Activated naive CD8-positive, alpha-beta T cell treated with anti-CD3 and anti-CD28 coated beads for 36 hours (primary cell): ENCODE measurements at regions not wholly inside any gene's neighbourhood (a gene's known extent, or its start where the extent isn't known, plus 50 kb on each side); places are given as distances from the start of the nearest gene placed in this dataset.

Experiments used
- DNase-seq: peaks from one replicate; pipeline ENCODE4 v3.0.0; 2021
- H3K27ac Mint-ChIP-seq: one replicate; pipeline ENCODE4 v1.8.0; 2022; ENCODE audit warnings: mild to moderate bottlenecking, moderate library complexity, mixed read lengths
- H3K27me3 Mint-ChIP-seq: one replicate; pipeline ENCODE4 v1.8.0; 2022; ENCODE audit warnings: mild to moderate bottlenecking, mixed read lengths
- H3K36me3 Mint-ChIP-seq: one replicate; pipeline ENCODE4 v1.8.0; 2021; ENCODE audit warnings: mild to moderate bottlenecking, mixed read lengths
- H3K4me1 Mint-ChIP-seq: one replicate; pipeline ENCODE4 v1.8.0; 2021; ENCODE audit warnings: mixed read lengths
- H3K4me3 Mint-ChIP-seq: one replicate; pipeline ENCODE4 v1.8.0; 2022; ENCODE audit warnings: mild to moderate bottlenecking, moderate library complexity, mixed read lengths
- H3K9me3 Mint-ChIP-seq: one replicate; pipeline ENCODE4 v1.8.0; 2022; ENCODE audit warnings: mixed read lengths

DNA sequence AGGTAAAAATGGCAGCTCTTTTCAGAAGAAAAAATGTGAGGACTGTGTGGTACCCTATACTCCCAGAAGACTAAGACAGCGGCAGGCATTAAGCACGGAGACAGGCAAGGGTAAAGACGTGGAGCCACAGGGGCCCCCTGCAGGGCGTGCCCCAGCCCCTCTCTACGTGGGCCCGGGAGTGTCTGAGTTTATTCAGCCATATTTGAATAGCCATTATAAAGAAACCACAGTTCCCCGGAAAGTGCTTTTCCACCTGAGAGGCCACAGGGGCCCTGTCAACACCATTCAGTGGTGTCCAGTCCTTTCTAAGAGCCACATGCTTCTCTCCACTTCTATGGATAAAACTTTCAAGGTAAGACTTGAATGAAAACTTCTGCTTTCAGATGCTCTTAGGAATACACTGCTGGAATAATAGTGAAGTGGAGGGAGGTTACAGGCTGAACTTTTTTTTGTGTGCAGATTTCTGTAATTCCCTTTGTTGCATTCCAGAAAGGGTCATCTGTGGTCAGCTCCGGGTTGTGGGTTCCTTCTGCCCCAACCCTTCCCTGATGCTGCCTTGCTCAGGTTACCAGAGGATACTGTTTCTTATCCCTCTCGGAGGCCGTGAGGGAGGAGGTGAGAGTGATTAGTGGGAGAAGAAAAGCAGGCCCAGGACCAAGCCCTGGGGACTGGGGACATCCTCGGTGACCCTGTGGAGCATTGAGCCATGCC is 58.4 kb downstream of the SLC25A47 start:
- no peaks in the 10 kb centered on the region for H3K9me3 Mint-ChIP-seq
- H3K27me3 Mint-ChIP-seq = no peaks in the 10 kb centered on the region
- no peak overlapping the region for H3K27ac Mint-ChIP-seq
- DNase-seq = no peak
- no peak overlapping the region for H3K4me3 Mint-ChIP-seq
- no peaks in the 10 kb centered on the region for H3K36me3 Mint-ChIP-seq
- peaks cover 14% of the 10 kb centered on the region for H3K4me1 Mint-ChIP-seq

DNA sequence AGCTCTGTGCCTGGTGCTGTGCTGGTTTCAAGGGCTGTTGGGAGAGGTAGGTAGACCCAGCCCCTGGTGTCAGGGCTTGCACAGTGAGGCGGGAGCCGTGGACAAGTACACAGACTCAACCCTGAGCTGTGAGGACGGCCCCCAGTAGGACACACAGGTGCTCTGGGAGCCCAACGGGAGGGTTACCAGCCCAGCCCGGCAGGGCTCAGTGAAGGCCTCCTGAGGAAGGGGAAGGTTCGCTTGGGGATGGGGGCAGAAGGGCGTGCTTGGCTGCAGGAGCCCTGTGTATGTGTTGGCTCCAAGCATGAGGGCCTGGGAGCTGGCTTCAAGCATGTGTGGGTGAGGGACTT is 58.9 kb downstream of the SLC25A47 start:
- Mint-ChIP-seq H3K4me3 (no peak overlapping the region), H3K27ac (no peak overlapping the region), H3K9me3 (no peaks in the 10 kb centered on the region), H3K27me3 (no peaks in the 10 kb centered on the region), H3K36me3 (no peaks in the 10 kb centered on the region), H3K4me1 (peaks cover 10% of the 10 kb centered on the region)
- DNase-seq = no peak

DNA sequence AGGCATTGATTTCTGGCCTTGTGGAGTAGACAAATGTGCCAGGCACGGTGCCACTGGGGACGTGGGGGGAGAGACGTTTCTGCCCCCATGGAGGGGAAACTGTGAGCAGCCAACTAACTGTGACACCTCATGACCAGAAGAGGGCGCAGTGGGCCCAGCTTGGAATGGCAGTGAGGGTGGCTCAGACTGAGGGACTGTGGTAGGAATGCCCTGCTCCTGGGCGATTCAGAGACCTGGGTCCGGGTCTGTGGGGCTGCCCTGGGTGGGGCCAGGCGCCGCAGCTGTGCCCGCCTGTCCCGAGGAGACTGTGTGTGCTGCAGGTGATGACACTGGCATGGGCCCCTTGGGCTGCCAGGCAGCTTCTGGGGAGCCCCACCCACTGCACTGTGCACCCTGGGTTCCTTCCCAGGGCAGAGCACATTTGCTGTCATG is 60.6 kb downstream of the SLC25A47 start:
- Mint-ChIP-seq H3K27me3 (no peaks in the 10 kb centered on the region), H3K36me3 (no peaks in the 10 kb centered on the region), H3K4me1 (peaks cover 7% of the 10 kb centered on the region), H3K4me3 (no peak overlapping the region), H3K9me3 (no peaks in the 10 kb centered on the region), H3K27ac (no peak overlapping the region)
- peak; percentile 64 for DNase-seq

DNA sequence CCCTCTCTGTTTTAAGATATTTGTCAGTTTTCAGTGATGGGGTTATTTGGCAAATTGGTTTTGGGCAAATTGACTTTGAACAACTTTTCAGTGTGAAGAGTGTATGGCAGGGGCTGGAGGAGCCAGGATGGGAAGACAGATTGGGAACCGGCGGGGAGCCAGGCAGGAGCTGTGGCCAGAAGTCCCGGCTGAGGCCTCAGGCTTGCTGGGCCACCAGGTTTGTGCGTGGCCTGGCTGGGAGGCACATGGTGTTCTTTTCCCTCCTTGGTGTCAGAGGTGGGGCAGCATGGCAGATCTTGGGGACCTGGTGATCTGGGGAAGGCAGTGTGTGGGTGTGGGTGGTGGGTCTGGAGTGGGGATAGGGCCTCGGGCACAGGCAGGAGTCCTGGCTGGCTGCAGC is 61.1 kb downstream of the SLC25A47 start:
- peaks cover 7% of the 10 kb centered on the region for H3K4me1 Mint-ChIP-seq
- no peaks in the 10 kb centered on the region for H3K9me3 Mint-ChIP-seq
- H3K36me3 Mint-ChIP-seq = no peaks in the 10 kb centered on the region
- H3K4me3 Mint-ChIP-seq = peak overlapping the region; percentile 26
- H3K27ac Mint-ChIP-seq = no peak overlapping the region
- no peaks in the 10 kb centered on the region for H3K27me3 Mint-ChIP-seq
- DNase-seq = no peak

DNA sequence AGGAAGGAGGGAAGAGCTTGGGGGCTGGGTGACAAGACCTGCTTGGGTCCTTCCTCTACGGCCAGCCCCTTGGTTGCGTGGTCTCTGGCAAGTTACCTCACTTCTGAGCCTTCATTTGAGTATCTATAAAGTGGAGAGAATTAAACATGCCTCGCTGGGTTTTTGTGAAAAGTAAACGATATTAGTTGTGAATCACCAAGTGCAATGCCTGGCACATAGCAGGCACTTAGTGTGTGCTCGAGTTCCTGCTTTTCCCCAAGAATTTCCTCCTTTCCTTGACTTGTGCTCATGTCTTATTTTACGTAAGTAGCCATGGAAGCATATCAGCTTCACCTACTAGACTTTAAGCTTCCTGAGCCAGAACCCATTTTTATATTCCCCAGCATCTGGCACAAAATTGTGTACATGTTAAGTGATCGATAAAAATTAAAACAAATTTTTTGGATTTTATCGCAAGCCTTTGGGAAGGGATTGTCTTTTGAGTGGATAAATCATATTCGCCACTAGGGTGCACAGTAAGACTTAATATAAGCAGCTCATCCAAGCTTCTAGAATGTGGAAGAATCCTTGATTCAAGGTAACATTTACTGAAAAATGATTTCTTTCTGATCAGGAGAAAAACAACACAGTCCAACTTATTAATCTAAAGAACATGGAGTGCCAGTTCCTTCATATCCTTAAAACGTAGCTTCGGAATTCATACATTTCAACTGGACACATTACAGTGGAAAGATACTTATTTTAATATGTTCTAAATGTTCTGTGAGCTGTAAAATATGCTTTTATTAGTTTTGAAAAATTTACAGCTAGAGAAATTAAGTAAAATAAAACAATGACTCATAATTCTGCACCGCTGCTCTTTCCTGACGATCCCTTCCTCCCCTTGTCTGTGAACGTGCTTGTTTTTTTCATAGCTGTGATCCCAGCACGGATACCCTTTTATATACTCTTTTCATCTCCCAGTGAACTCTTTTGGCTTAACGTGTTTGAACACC is 62.0 kb downstream of the SLC25A47 start:
- DNase-seq = no peak
- Mint-ChIP-seq H3K4me3 (no peak overlapping the region), H3K27ac (no peak overlapping the region), H3K4me1 (peaks cover 7% of the 10 kb centered on the region), H3K27me3 (no peaks in the 10 kb centered on the region), H3K9me3 (no peaks in the 10 kb centered on the region), H3K36me3 (no peaks in the 10 kb centered on the region)

DNA sequence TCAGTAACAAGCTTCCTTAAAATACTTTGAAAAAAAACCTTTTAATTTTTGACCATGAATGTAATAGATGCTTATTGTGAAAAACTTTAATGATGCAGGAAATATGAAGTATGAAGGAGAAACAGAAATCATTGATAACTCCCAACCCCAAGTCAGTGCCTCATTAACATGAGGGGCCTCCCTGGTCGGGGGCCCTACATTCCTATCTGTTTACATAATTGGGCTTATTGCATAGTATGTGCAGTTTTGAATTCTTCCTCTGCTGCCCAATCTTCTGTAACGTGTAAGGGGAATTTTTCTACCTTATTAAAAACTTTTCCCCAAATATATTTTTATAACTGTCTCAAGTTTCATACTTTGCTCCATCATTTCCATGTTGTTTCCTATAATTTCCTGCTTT is 63.0 kb downstream of the SLC25A47 start:
- H3K27me3 Mint-ChIP-seq = no peaks in the 10 kb centered on the region
- H3K4me1 Mint-ChIP-seq = peaks cover 7% of the 10 kb centered on the region
- no peak for DNase-seq
- H3K36me3 Mint-ChIP-seq = no peaks in the 10 kb centered on the region
- no peak overlapping the region for H3K27ac Mint-ChIP-seq
- H3K4me3 Mint-ChIP-seq = no peak overlapping the region
- H3K9me3 Mint-ChIP-seq = no peaks in the 10 kb centered on the region

DNA sequence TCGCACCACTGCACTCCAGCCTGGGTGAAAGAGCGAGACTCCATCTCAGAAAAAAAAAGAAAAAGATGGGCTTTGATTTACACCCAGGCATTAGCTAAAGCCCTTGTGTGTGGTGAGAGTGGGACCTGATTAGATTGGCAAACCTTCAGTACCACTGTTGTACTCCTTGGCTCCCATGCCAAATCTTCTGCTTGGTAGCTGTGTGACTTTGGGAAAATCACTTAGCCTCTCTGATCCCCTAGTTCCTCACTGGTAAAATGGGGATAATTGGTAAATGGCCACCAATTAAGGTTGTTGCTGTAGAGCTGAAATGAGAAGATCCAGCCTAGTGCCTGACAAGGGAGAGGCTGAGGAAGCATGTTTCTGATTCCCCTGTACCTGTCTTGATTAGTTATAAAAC is 63.7 kb downstream of the SLC25A47 start:
- no peaks in the 10 kb centered on the region for H3K9me3 Mint-ChIP-seq
- H3K36me3 Mint-ChIP-seq = no peaks in the 10 kb centered on the region
- H3K27ac Mint-ChIP-seq = no peak overlapping the region
- H3K4me3 Mint-ChIP-seq = no peak overlapping the region
- H3K4me1 Mint-ChIP-seq = peaks cover 7% of the 10 kb centered on the region
- H3K27me3 Mint-ChIP-seq = no peaks in the 10 kb centered on the region
- no peak for DNase-seq

DNA sequence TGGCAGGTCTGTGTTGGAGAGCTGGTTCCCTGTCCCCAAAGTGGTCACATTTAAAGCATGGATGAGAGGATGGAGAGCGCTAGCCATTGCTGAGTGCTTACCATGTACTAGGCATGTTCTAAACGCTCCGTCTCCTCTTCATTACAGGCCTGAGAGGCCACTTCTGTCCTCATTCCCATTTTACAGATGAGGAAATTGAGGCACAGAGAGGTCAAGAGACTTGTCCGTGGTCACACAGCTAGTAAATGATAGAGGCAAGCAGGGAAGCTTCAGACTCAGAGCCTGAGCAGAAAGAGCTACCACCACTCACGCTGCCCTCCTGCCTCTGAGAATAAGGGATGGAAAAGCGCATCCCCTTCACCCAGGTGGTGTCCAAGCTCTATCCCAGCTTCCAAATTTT is 64.3 kb downstream of the SLC25A47 start:
- H3K4me3 Mint-ChIP-seq = no peak overlapping the region
- H3K4me1 Mint-ChIP-seq = peaks cover 7% of the 10 kb centered on the region
- no peaks in the 10 kb centered on the region for H3K9me3 Mint-ChIP-seq
- DNase-seq = no peak
- no peaks in the 10 kb centered on the region for H3K36me3 Mint-ChIP-seq
- no peak overlapping the region for H3K27ac Mint-ChIP-seq
- no peaks in the 10 kb centered on the region for H3K27me3 Mint-ChIP-seq

DNA sequence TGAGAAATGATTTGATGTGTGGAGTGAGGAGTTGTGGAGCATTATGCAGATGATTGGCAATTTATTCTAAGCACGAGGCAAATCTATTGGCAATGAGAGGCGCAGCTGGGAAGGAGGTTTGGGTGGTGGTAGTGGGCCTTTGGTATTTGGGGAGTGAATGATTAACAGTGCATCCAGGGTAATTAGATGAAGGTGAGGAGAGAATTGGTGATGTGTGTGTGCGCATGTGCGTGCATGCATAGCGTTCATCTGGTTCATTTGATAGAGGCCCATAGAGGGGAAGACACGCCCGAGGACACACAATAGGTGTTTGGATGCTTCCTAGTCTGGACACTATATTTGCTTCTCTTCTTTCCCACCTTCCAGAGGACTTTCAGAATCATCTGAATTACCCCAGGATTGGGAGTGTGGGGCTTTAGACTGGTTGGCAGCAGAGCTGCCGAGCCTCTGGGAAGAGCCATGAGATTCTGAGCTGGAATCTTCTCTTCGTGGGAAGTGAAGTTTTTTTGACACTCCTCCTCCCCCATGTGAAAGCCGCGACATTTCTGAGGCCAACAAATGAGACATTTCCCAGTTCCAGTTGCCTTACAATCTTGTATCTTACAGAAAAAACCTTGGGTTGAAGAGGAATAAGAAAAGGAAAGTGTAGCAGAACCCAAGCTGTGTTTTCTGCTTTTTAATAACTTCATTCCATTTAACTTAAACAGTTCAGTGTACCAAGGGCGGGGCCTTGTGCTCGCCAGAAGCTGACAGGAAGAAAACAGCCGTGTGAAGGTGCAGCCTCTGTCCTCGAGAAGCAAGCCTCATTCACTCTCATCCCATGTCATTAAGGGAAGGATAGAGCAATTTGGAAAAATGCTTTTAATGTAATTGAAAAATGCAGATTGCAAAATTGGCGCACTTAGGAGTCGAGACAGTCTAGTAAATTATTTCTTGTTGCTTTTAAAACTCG is 65.2 kb downstream of the SLC25A47 start:
- H3K27me3 Mint-ChIP-seq = no peaks in the 10 kb centered on the region
- peaks cover 7% of the 10 kb centered on the region for H3K4me1 Mint-ChIP-seq
- H3K9me3 Mint-ChIP-seq = no peaks in the 10 kb centered on the region
- no peak overlapping the region for H3K27ac Mint-ChIP-seq
- H3K4me3 Mint-ChIP-seq = no peak overlapping the region
- no peaks in the 10 kb centered on the region for H3K36me3 Mint-ChIP-seq
- no peak for DNase-seq

DNA sequence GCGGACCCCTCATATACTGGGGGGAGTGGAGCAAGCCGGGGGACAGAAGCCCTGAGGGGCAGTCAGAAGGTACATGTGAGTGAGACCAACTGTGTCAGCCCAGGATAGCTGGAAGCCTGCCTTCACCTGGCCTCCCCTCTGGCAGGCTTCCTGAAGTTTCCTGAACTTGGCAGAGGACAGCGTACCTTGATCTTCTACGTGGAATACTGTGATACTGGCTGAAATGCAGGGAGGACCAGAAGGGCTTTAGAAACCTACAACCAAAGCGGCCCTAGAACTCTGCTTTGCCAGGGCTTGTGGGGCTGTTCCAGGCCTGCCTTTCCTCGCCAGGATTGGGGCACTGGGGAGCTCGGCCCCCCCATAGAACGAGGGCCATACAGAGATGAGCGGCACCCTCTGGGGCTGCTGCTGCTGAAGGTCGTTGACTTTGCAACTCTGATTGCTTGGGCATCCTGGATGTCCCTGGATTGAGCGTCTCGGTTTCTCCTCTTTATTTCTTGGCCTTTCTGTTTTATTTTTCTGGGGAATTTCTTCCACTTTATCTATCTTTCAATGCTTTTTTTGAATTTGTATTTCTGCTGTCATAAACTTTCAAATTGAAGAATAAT is 66.5 kb downstream of the SLC25A47 start:
- Mint-ChIP-seq H3K36me3 (no peaks in the 10 kb centered on the region), H3K4me3 (no peak overlapping the region), H3K4me1 (peaks cover 5% of the 10 kb centered on the region), H3K27ac (no peak overlapping the region), H3K27me3 (no peaks in the 10 kb centered on the region), H3K9me3 (no peaks in the 10 kb centered on the region)
- no peak for DNase-seq

DNA sequence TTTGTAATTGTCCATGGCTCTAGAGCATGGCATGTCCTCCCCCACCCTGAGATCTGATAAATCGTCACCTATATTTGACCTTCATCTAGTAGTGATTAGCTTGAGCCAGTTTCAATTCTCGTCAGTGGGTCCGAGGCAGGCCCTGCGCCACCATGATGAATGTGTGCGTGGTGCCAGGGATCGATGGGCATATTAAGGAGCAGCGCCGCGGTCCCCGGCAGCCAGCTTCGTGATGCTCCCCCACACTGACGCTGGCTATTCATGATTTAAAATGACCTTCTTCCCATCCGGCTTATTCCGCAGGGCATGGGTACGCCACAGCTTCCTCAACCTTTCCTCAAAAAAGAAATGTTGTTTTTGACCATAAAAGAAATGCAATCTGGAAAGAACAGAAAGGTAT is 68.0 kb downstream of the SLC25A47 start:
- Mint-ChIP-seq H3K27me3 (no peaks in the 10 kb centered on the region), H3K27ac (no peak overlapping the region), H3K36me3 (no peaks in the 10 kb centered on the region), H3K9me3 (no peaks in the 10 kb centered on the region), H3K4me1 (peaks cover 5% of the 10 kb centered on the region), H3K4me3 (no peak overlapping the region)
- DNase-seq = no peak

DNA sequence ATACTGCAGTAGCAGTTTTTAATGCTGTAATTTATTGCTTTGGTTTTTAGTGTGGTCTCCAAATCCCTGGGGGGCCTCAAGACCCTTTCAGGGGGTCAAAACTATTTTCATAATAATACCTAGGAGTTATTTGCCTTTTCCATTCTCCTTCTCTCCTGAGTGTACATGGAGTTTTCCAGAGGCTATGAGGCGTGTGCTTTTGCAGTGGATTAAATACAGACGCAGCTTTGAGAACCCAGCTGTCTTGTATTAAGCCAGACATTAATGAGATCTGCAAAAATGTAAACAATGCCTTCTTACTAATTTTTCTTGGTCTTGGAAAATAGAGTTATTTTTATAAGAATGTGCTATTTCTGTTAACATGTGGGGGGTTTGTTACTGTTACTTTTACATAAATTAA is 68.6 kb downstream of the SLC25A47 start:
- H3K27me3 Mint-ChIP-seq = no peaks in the 10 kb centered on the region
- no peaks in the 10 kb centered on the region for H3K9me3 Mint-ChIP-seq
- peaks cover 5% of the 10 kb centered on the region for H3K4me1 Mint-ChIP-seq
- no peak overlapping the region for H3K4me3 Mint-ChIP-seq
- DNase-seq = no peak
- H3K36me3 Mint-ChIP-seq = peaks cover 2% of the 10 kb centered on the region
- no peak overlapping the region for H3K27ac Mint-ChIP-seq

DNA sequence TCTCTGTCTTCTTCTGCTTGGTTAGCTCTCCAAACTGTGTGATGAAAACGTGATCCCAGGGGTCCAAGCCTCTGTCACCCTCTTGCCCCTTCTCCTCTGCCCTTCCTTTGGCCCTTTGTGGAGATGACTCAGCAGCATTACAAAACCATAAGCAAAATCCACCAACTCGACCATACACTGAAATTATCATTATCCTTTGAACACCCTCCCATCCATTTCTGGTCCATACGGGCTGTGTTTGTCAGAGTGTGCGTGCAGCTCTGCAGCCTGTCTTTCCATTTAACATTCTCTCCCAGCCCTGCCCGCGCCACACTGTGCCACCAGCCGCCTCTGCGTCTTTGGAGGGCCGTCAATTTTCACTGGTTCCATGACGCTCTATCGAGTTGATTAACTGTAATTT is 69.2 kb downstream of the SLC25A47 start:
- DNase-seq = no peak
- Mint-ChIP-seq H3K36me3 (peaks cover 3% of the 10 kb centered on the region), H3K4me1 (peaks cover 5% of the 10 kb centered on the region), H3K9me3 (no peaks in the 10 kb centered on the region), H3K27me3 (no peaks in the 10 kb centered on the region), H3K27ac (no peak overlapping the region), H3K4me3 (no peak overlapping the region)

DNA sequence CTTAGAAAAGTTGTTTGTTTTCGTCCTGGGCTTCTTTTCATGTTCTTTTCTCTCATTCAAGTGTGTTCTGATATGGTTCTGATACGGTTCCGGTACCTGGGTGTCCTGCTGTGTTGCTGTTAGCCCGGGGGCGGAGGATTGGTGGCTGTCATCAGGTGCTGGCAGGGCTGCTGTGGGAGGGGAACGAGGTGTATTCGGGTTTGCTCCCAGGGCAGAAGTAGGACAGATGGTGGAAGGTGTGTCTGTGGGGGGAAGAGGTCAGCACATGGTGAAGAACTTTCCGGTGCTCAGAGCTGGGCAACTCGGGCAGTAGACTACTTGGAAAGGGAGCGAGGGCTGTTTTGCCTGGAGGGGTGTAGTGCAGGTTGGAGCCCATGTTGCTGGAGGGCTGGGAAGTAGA is 70.2 kb downstream of the SLC25A47 start:
- Mint-ChIP-seq H3K27me3 (no peaks in the 10 kb centered on the region), H3K36me3 (peaks cover 5% of the 10 kb centered on the region), H3K4me3 (no peak overlapping the region), H3K9me3 (no peaks in the 10 kb centered on the region), H3K4me1 (peaks cover 5% of the 10 kb centered on the region), H3K27ac (no peak overlapping the region)
- no peak for DNase-seq
